ENCODE measurements at regions not wholly inside any gene's neighbourhood (a gene's known extent, or its start where the extent isn't known, plus 50 kb on each side); places are given as distances from the start of the nearest gene placed in this dataset.

DNA sequence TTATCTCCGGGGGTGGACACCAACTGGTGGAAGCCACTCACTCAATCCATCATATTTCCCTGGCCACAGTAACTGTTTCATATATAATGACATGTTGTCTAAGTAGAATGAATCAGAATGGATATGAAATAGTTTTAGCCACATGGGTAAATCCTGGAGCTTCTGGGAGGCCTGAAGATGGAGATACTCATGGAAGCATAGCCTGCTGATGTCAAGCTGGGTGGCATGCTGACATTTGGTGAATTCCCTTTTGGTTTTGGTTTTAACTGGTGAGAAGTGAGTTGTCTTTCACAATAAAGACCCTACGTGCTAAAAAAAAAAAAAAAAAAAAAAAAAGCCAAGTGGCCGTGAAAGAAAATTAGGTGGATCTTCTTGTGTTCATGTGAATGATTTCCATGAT is 105.3 kb upstream of the ITGA6 start:
- in situ Hi-C loops (cut with HindIII; ENCODE audit: low sequenced_read_pairs) = no loop called here
- TF ChIP-seq, protein P1, sequence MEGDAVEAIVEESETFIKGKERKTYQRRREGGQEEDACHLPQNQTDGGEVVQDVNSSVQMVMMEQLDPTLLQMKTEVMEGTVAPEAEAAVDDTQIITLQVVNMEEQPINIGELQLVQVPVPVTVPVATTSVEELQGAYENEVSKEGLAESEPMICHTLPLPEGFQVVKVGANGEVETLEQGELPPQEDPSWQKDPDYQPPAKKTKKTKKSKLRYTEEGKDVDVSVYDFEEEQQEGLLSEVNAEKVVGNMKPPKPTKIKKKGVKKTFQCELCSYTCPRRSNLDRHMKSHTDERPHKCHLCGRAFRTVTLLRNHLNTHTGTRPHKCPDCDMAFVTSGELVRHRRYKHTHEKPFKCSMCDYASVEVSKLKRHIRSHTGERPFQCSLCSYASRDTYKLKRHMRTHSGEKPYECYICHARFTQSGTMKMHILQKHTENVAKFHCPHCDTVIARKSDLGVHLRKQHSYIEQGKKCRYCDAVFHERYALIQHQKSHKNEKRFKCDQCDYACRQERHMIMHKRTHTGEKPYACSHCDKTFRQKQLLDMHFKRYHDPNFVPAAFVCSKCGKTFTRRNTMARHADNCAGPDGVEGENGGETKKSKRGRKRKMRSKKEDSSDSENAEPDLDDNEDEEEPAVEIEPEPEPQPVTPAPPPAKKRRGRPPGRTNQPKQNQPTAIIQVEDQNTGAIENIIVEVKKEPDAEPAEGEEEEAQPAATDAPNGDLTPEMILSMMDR (IDR thresholded peaks at IDR 0.05; ENCODE audit: low read depth, low read length) = no peak
- DNase-seq (ENCODE audit: low read depth, low spot score) = no peak
- no peak overlapping the region for H3K4me3 ChIP-seq (ENCODE audit: low read depth, low read length)

DNA sequence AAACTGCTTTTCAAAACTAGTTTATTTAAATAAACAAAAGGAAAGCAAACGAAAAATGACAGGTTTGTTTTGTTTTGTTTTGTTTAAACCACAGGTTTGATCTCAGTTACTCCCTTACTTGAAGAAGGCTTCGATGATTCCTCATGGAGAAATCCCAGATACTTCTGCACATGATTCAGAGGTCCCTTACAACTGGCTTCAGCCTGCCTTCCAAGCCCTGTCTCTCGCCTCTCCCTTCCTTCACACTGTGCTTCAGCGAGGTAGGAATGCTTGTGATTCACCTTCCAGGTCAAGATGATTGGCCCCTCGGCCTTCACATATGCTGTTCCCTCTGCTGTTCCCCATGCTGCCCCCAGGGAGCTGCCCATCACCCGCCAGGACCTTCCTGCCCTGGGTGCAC is 104.1 kb upstream of the ITGA6 start:
- DNase-seq (ENCODE audit: low read depth, low spot score) = no peak
- in situ Hi-C loops (cut with HindIII; ENCODE audit: low sequenced_read_pairs) = no loop called here
- H3K4me3 ChIP-seq (ENCODE audit: low read depth, low read length) = no peak overlapping the region
- TF ChIP-seq, protein P1 (IDR thresholded peaks at IDR 0.05; ENCODE audit: low read depth, low read length) = no peak

DNA sequence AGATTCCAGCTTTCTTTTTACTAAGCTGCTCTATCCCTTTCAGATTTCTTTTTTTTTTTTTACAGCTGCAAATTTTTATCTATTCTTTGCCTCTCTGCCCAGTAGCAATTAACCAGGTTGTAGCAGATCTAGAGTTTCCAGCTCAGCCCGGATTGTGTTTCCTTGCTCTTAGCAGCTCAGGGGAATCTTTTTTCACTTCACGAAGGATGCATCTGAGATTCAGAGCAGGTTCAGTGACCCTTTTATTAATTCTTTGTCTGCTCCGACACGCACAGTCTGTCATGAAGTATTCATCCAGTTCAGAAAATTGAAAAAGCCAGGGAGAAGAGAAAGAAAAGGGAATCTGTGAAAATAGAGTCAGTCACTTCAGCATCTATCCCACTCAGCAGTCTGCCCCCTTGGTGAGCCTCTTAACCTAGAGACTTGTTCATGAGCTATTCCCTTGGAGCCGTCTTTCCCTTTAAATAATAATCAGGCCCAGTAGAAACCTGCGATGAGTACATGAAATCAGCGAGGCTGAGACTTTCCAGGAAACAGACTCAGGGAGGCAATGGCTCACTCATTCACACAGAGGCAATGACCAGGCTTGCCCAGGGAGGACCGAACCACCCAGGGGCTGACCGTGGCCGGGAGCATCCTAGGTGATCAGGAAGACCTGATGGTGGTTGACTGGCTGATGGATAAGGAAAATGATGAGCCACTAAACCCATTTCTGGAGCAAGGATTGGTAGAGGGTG is 103.4 kb upstream of the ITGA6 start:
- in situ Hi-C loops (cut with HindIII; ENCODE audit: low sequenced_read_pairs) = no loop called here
- no peak for DNase-seq (ENCODE audit: low read depth, low spot score)
- no peak overlapping the region for H3K4me3 ChIP-seq (ENCODE audit: low read depth, low read length)
- TF ChIP-seq, protein P1 (IDR thresholded peaks at IDR 0.05; ENCODE audit: low read depth, low read length) = no peak

DNA sequence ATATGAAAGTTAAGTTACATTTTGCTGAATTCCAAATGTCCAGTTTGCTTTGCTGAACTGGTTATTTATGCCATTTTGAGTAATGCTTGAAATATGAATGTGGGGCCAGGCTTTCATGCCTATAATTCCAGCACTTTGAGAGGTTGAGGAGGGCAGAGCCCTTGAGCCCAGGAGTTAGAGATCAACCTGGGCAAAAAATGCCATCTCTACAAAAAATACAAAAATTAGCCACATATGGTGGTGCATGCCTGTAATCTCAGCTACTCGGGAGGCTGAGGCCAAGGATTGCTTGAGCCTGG is 101.2 kb upstream of the ITGA6 start:
- no peak overlapping the region for H3K4me3 ChIP-seq (ENCODE audit: low read depth, low read length)
- in situ Hi-C loops (cut with HindIII; ENCODE audit: low sequenced_read_pairs) = no loop called here
- no peak for DNase-seq (ENCODE audit: low read depth, low spot score)
- TF ChIP-seq, protein P1 (IDR thresholded peaks at IDR 0.05; ENCODE audit: low read depth, low read length) = no peak

DNA sequence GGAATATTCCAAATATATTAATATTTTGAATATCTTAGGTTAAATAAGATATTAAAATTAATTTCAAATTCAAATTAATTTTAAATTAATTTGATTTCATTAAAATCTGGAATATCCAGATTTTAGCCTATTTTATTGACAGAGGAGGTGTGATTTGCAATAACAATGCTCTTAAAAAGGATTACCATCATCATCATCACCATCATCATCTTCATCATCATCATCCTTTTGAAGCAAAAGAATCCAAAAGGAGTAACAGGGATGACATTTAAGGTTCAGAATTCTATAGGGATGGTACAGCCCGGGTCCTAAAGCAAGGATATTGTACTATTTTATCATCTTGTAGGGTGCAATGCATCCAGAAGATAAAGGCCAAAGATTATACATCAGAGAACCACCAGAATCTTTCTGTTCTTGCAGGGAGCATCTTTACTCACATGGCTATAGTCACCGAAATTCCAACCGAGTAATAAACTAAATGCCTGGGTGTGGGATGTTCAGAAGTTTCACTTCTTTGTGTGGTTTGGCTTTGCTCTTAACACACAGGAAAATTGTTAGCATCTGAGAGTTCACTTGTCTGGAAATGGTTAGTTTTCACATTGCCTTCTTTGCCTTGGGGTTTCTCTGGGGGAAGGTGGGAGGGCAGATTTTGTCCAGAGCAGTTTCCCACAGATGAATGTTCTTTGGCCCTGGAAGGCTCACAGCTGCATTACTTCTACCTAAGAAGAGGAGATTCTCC is 99.1 kb upstream of the ITGA6 start:
- in situ Hi-C loops (cut with HindIII; ENCODE audit: low sequenced_read_pairs) = no loop called here
- no peak overlapping the region for H3K4me3 ChIP-seq (ENCODE audit: low read depth, low read length)
- DNase-seq (ENCODE audit: low read depth, low spot score) = peak; percentile 16
- TF ChIP-seq, protein P1 (IDR thresholded peaks at IDR 0.05; ENCODE audit: low read depth, low read length) = no peak

DNA sequence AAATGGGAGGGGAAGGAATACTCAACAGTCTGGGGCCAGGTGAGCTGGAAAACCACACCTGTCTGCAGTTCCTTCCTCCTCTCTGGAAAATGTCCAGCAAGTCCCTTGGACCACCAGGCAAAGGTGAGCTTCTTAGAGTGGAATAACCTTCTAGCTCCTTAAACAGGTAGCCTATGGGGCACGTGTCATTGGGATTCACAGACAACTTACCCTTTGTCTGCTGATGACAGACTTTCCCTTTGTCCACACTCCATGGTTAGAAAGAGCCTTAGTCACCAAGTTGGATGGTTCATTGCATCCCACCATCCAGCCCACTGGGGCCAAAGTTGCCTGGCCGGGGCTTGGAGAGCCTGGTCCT is 98.0 kb upstream of the ITGA6 start:
- in situ Hi-C loops (cut with HindIII; ENCODE audit: low sequenced_read_pairs) = no loop called here
- no peak for DNase-seq (ENCODE audit: low read depth, low spot score)
- TF ChIP-seq, protein P1 (IDR thresholded peaks at IDR 0.05; ENCODE audit: low read depth, low read length) = no peak
- H3K4me3 ChIP-seq (ENCODE audit: low read depth, low read length) = no peak overlapping the region
